Posterior cingulate gyrus (tissue), 11 donors: ENCODE measurements at regions not wholly inside any gene's neighbourhood (a gene's known extent, or its start where the extent isn't known, plus 50 kb on each side); places are given as distances from the start of the nearest gene placed in this dataset.
A peak's percentile ranks its signal among the peaks of the same experiment; 100 is the strongest.

Experiments used
- DNase-seq, 10 donors: peaks; one replicate each; pipeline versions ENCODE4 v3.0.0 to v3.0.0-alpha.2; 2020 to 2021; ENCODE audit warnings: mixed read lengths in 3 of 10
- intact Hi-C: fragments of 100-400 bp; cut with DNase I; formaldehyde crosslinking; loops from one replicate; pipeline ENCODE4 v1.15.1; 2023

GRCh38 chr6:33925936-33926335, 122.1 kb upstream of the MLN start:
- intact Hi-C loops = no loop called here
- peak in 2 of 10 donors; percentile 60 to 75 for DNase-seq

DNA sequence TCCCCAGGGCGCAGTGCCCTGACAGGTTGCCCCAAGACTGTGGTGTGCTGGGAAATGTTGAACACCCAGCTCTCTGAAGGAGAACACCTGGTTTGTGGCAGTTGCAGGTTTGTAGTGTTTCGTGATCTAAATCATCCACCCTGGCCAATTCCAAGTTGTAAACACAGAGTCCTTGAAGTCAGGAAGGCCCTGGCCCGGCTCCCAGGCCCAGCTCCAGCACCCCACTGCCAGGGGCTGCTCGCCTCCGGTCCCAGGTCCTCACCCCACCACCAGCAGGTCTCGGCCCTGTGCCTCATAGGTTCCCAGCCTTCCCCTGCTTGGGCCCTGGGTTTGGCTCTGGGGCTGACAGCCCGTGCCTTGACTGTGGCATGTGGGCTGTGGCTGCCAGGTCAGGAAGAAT, 121.4 kb upstream of the MLN start:
- intact Hi-C loops = no loop called here
- DNase-seq = peak in 1 of 10 donors; percentile 47

DNA sequence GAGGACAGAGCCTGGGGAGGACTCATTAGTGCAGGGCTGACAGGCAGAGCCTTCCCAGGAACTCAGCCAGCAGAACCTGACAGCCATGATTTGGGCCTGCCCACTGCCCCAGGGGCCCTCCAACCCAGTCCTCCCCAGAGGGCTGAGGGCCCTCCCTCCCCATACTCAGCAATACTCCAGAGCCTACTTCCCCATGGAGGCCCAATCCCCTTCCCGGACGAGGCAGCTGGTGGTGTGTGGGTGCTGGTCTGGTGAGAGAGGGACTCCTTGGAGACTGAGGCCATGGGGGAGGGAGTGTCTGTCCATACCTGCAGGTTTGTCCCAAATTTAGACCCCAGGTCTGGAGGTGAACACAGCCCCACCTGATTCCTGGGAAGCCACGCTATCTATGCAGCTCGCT, 120.9 kb upstream of the MLN start:
- DNase-seq = peak in 1 of 10 donors; percentile 78
- intact Hi-C loops = no loop called here

DNA sequence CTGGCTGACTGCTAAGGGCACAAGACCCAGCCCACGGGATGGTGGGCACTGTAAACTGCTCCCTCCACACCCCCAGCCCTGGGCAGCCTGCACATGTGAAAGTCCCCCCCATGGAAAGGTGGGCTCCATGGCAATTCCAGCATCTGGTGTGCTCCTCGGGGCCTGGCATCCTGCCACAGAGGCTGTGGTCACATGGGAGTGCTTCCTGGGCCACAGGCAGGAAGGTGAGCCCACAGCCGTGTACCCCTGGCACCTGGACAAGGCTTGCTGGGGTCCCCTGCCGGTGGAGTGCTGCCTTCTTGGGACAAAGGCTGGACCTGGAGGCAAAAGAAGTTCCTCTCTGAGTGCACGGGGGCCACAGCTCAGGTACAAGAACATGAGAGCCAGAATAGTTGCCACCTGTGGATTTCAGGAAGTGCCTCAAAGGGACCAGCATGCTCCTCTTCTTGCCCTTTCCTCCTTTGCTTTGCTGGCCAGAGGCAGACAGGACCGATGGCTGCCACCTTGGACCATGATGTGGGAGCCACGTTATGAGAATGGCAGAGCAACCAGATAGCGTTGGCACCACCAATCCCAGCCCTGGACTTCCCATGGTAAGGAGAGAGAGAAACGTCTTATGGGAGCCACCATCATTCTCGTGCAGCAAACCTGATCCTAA, 120.2 kb upstream of the MLN start:
- DNase-seq = peak in 1 of 10 donors; percentile 79
- intact Hi-C loops = no loop called here

GRCh38 chr6:33921745-33922144, 117.9 kb upstream of the MLN start:
- intact Hi-C loops = no loop called here
- peak in 1 of 10 donors; percentile 52 for DNase-seq

GRCh38 chr6:33918175-33918695, 114.4 kb upstream of the MLN start:
- intact Hi-C loops = no loop called here
- peak in 1 of 10 donors; percentile 76 for DNase-seq

- DNase-seq = no peak
- intact Hi-C loops = no loop called here
Observed at GRCh38 chr6:33915134-33915533, 111.3 kb upstream of the MLN start.

DNA sequence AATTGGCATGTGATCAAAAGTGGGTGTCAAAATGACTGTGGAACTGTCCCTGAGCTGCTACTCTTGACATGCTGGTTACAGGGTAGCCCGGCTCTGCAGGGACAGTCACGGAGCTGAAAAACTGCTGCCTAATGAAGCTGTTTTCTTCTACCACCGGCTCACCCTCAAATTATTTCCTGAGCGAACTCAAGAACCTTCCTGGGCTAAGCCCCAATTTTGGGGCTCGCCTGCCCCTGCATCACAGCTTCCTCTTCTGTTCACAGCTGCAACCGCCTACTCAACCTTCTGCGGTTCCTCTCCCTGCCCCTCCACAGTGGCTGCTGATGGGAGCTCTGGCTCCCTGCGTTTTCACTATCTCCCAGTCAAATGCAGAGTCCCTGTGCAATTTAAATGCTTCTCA, 110.8 kb upstream of the MLN start:
- intact Hi-C loops = no loop called here
- peak in 7 of 10 donors; percentile 22 to 91 (median 39) for DNase-seq

GRCh38 chr6:33912195-33912594, 108.4 kb upstream of the MLN start:
- intact Hi-C loops = no loop called here
- peak in 1 of 10 donors; percentile 32 for DNase-seq

DNA sequence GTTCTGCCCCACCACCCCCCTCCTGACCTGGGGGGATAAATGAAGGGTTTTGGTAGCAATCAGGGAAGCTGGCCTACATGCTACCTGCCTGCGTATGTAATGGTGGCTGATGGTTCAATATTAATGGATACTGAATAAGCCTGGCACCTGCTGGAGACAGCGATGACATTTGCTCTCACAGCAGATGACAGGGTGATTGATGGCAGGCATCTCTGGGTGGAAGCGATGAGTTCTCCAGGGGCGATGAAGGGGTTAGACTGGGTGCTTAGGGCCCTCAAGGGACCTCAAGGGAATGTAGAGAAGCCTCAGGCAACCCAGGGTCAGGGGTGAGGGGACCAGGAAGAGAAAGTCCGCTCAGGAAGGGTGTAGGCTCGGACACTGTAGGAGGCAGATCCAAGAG, 107.7 kb upstream of the MLN start:
- DNase-seq = no peak
- intact Hi-C loops = no loop called here

- intact Hi-C loops = no loop called here
- no peak for DNase-seq
Observed at GRCh38 chr6:33910594-33910993, 106.8 kb upstream of the MLN start.

DNA sequence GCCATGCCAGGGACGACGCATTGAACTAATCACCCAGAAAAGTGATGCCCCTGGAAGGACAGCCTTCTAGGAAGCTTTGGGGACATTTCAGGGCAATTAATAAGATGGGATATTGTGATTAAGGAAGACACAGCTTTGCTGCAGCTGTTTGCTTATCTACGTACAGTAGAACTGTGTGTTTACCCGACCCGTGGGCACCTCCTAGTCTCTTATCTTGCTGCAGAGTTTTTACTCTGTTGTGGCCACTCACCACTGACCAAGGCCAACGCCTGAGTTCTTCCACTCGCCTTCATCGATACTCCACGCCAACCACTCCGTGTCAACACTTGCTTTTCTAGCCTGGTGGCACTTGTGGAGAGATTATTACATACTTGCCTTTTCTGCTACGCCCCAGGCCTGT, 105.9 kb upstream of the MLN start:
- intact Hi-C loops = no loop called here
- DNase-seq = peak in 1 of 10 donors; percentile 34

- no peak for DNase-seq
- intact Hi-C loops = no loop called here
Observed at GRCh38 chr6:33908025-33908424, 104.2 kb upstream of the MLN start.

DNA sequence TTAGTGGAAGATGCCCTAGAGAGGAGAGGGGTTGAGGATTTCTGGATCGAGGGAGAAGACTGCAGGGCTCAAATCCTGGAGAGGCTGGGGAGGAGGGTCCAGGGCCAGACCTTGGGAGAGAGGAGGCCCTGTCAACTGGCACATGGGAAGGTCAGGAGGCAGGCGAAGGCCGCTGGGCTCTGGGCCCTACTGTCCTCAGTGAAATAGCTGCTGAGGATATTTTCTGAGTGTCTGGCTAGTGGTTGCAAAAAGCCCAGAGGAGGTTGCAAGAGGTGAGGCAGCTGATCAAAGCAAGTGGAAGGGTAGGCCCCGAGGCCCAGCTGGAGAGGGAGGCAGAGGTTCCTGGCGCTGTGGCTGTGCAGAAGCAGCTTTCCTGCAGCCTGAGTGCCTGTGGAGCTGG, 103.4 kb upstream of the MLN start:
- no peak for DNase-seq
- intact Hi-C loops = no loop called here

GRCh38 chr6:33906439-33906838, 102.6 kb upstream of the MLN start:
- intact Hi-C loops = no loop called here

DNA sequence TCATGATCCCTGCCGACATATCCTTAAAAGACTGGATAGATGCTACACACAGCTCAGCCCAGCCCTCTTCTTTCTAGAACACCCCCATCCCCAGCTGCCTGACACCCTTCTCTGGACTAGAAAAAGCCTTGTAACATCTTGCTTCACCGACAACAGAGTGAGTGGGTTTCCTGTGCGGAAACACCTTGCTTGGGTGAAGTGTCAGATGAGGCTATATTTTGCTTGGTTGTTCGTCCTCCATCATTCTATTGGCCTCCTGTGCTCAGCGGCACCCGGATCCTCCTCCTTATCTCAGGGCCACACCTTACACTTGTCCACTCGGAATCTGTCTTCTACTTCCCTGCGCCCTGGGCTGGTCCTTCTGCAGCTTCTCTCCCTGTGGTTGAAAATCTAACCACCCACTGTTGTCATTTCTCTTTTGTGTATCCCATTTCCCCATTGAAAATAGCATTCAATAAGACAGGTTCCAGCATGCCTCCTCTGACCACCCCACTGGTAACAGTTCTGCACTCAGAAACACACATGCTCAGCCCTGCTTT, 101.3 kb upstream of the MLN start:
- DNase-seq = peak in 1 of 10 donors; percentile 32

More at GRCh38 chr6:33906439-33906838, 102.6 kb upstream of the MLN start:
- no peak for DNase-seq

GRCh38 chr6:33904747-33905065, 100.9 kb upstream of the MLN start:
- intact Hi-C loops = no loop called here
- no peak for DNase-seq

More for the DNA sequence above, 101.3 kb upstream of the MLN start:
- intact Hi-C loops = no loop called here

GRCh38 chr6:33904050-33904746, 100.4 kb upstream of the MLN start:
- intact Hi-C loops = no loop called here
- DNase-seq = peak in 1 of 10 donors; percentile 75

- peak in 1 of 10 donors; percentile 25 for DNase-seq
- intact Hi-C loops = no loop called here
Observed at GRCh38 chr6:33903579-33903978, 99.8 kb upstream of the MLN start.

GRCh38 chr6:33902457-33902853, 98.7 kb upstream of the MLN start:
- DNase-seq = no peak
- intact Hi-C loops = no loop called here

DNA sequence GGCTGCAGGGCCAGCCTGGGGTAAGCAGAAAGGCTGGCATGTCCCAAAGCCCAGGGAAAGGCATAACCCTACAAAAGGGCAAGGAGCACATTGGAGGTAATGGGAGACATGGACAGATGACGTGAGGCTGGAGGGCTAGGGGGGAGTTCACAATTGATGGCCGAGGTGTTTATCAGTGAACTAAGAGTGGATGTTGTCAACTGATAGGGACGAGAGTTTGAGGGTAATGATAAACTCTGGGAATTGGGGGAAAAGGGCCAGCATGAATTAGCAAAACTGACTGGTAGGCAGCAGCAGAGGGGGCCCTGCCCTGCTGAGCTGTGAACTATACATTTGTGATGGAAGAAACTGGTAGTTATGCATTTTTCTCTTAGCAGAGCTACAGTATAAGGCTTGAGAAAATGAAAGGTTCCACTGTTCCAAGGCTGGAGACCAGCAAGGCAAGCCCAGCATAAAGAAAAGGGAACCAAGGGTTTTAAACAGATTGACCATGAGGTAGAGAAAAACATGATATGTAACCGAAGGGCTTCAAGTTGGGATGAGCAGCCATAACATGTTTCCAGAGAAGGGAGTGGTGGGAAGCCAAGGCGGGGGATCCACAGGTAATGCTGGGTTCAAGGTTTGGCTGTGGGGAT, 98.1 kb upstream of the MLN start:
- intact Hi-C loops = no loop called here

More for the DNA sequence above, 98.1 kb upstream of the MLN start:
- peak in 1 of 10 donors; percentile 60 for DNase-seq
